SK-N-SH treated with all-trans-retinoic acid at 6 μM for 48 hours (cell line): ENCODE measurements at regions not wholly inside any gene's neighbourhood (a gene's known extent, or its start where the extent isn't known, plus 50 kb on each side); places are given as distances from the start of the nearest gene placed in this dataset.
"Not testable (repeated sequence)": the region's sequence is repeated elsewhere in the genome, so short reads cannot be mapped to it uniquely, and the experiment has no call there.

Experiments used
- ARNTL ChIP-seq: fragments of 450-650 bp; formaldehyde crosslinking; IDR thresholded peaks from 2 replicates; pipeline ENCODE4 v1.5.0; 2020; ENCODE audit warnings: low read depth, mild to moderate bottlenecking, moderate library complexity, borderline replicate concordance
- RARB ChIP-seq: fragments of 250-450 bp; sonication (Bioruptor Pico); IDR thresholded peaks from 2 replicates; pipeline ENCODE4 v1.8.0; 2021; ENCODE audit warnings: mild to moderate bottlenecking, moderate library complexity
- SNAI2 ChIP-seq: fragments of 250-450 bp; sonication (Bioruptor Pico); IDR thresholded peaks from 2 replicates; pipeline ENCODE4 v1.5.0; 2020; ENCODE audit warnings: mild to moderate bottlenecking, moderate library complexity
- ZNF565 ChIP-seq: fragments of 450-650 bp; formaldehyde crosslinking; conservative IDR thresholded peaks from 2 replicates; pipeline ENCODE4 v1.5.0; 2020; ENCODE audit warnings: low read depth, mild to moderate bottlenecking, moderate library complexity

DNA sequence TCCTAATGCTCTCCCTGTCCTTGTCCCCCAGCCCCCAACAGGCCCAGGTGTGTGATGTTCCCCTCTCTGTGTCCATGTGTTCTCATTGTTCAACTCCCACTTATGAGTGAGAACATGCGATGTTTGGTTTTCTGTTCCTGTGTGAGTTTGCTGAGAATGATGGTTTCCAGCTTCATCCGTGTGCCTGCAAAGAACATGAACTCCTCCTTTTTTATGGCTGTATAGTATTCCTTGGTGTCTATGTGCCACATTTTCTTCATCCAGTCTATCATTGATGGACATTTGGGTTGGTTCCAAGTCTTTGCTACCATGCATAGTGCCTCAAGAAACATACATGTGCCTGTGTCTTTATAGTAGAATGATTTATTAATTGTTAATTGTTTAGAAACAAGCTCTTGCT is 249.1 kb downstream of the ASMT start:
- not testable (repeated sequence) for TF ChIP-seq ZNF565 (CRISPR knock-in tag); ARNTL (CRISPR knock-in tag); RARB; SNAI2 (CRISPR knock-in tag)
